ENCODE measurements at regions not wholly inside any gene's neighbourhood (a gene's known extent, or its start where the extent isn't known, plus 50 kb on each side); places are given as distances from the start of the nearest gene placed in this dataset.

- TF ChIP-seq MYC (IDR thresholded peaks at IDR 0.05; ENCODE audit: low read depth, low read length) (no peak), JUN (IDR thresholded peaks at IDR 0.05; ENCODE audit: borderline replicate concordance, insufficient read depth, insufficient read length, low read depth) (no peak), POLR2AphosphoS5 (IDR thresholded peaks at IDR 0.05; ENCODE audit: insufficient read depth, low read depth, low read length) (no peak), CTCF (IDR thresholded peaks at IDR 0.05; ENCODE audit: extremely low read depth in 1 of 2, insufficient read depth in 1 of 2, low read depth in 1 of 2, low read length in 2 of 2) (no peak), POLR2A (IDR thresholded peaks at IDR 0.05; ENCODE audit: low read depth, low read length) (no peak), MAX (IDR thresholded peaks at IDR 0.05; ENCODE audit: insufficient read depth, insufficient read length) (no peak), FOS (IDR thresholded peaks at IDR 0.05; ENCODE audit: borderline replicate concordance, insufficient read depth, low read length) (no peak), EZH2 (IDR thresholded peaks at IDR 0.05; ENCODE audit: borderline replicate concordance, low read depth, low read length, severe bottlenecking) (no peak), GATA2 (IDR thresholded peaks at IDR 0.05; ENCODE audit: insufficient read depth, insufficient read length, low read depth, low read length) (no peak)
- no peak overlapping the region for H3K4me3 ChIP-seq (replicated peaks in 1 of 3; ENCODE audit: insufficient read depth in 1 of 3, low read depth in 1 of 3, low read length in 3 of 3)
- H4K20me1 ChIP-seq (replicated peaks; ENCODE audit: control insufficient read depth, extremely low read depth, insufficient read depth, low read length) = no peaks in the 10 kb centered on the region
- dilution Hi-C loops (cut with MboI; ENCODE audit: extremely low pct_ligation_motif_present, low sequenced_read_pairs) = no loop called here
- H3K79me2 ChIP-seq (ENCODE audit: control insufficient read depth, insufficient read depth, low read length) = no peaks in the 10 kb centered on the region
- no peaks in the 10 kb centered on the region for H3K9me3 ChIP-seq (replicated peaks; ENCODE audit: control insufficient read depth, insufficient read depth, low read length)
- no peak overlapping the region for H3K27ac ChIP-seq (ENCODE audit: insufficient read depth, low read depth, low read length)
- FAIRE-seq (no peak), DNase-seq (ENCODE audit: low read depth, low spot score) (no peak)
- H3K36me3 ChIP-seq (ENCODE audit: control insufficient read depth in 2 of 2, extremely low read depth in 1 of 2, insufficient read depth in 2 of 2, low read length in 2 of 2) = no peaks in the 10 kb centered on the region
- CTCF ChIA-PET = no interaction called here
- H3K27me3 ChIP-seq (ENCODE audit: control insufficient read depth in 2 of 2, insufficient read depth in 2 of 2, low read length in 2 of 2) = no peaks in the 10 kb centered on the region
- intact Hi-C loops (cut with micrococcal nuclease) = no loop called here
- H3K9ac ChIP-seq (replicated peaks; ENCODE audit: extremely low read depth, insufficient read depth, low read length) = no peak overlapping the region
- POLR2A ChIA-PET = no interaction called here
- no peaks in the 10 kb centered on the region for H3K4me1 ChIP-seq (ENCODE audit: control insufficient read depth, extremely low read depth, insufficient read depth, low read length)
- no TSS peak for BruUV-seq (replicated peaks)
- H3K4me2 ChIP-seq (ENCODE audit: insufficient read depth, low read length) = no peak overlapping the region
- H2AFZ ChIP-seq (ENCODE audit: low read depth, low read length) = no peak overlapping the region
- H3K9me1 ChIP-seq (replicated peaks; ENCODE audit: control insufficient read depth, extremely low read depth, insufficient read depth, low read length) = no peaks in the 10 kb centered on the region
Measured at GRCh38 chr4:17234678-17235077, 277.2 kb downstream of the QDPR start.
